Upper lobe of left lung (tissue), 4 donors: ENCODE measurements at regions not wholly inside any gene's neighbourhood (a gene's known extent, or its start where the extent isn't known, plus 50 kb on each side); places are given as distances from the start of the nearest gene placed in this dataset.

Source experiments
- POLR2A ChIP-seq, 4 donors: fragments of 450-650 bp; IDR thresholded peaks; one replicate each; pipeline ENCODE4 v1.5.1; 2016 to 2017; ENCODE audit warnings: antibody characterized with exemption in 4 of 4, mild to moderate bottlenecking in 2 of 4
- TF ChIP-seq, protein P1 (sequence below), 6 experiments: fragments of 450-650 bp in 4 of 6; fragments of 200-600 bp in 2 of 6; sonication (generic) in 2 of 6; IDR thresholded peaks; one replicate each; pipeline ENCODE4 v1.5.1; 2016 to 2019; ENCODE audit warnings: antibody characterized with exemption in 6 of 6

DNA sequence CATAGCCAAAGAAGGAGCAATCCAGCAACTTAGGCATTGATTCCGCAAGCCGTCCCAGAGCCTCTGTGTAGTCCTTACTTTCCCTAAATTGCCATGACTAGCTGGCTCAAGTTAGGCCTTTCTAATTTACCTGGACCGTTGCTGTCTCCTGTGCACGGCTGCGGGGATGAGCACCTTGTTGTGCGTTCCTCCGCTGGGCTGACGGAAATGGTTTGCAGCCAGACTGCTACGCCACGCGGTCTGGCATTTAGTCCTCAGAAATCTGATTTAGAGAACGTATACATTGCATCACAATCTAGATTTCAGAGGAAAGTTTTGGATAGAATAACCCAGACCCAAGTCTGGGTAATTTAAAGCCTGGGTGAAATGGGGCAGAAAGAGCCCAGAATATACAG is 133.2 kb upstream of the ARHGAP5 start:
- TF ChIP-seq POLR2A (IDR thresholded peaks at IDR 0.05), result no peak
- TF ChIP-seq, protein P1, sequence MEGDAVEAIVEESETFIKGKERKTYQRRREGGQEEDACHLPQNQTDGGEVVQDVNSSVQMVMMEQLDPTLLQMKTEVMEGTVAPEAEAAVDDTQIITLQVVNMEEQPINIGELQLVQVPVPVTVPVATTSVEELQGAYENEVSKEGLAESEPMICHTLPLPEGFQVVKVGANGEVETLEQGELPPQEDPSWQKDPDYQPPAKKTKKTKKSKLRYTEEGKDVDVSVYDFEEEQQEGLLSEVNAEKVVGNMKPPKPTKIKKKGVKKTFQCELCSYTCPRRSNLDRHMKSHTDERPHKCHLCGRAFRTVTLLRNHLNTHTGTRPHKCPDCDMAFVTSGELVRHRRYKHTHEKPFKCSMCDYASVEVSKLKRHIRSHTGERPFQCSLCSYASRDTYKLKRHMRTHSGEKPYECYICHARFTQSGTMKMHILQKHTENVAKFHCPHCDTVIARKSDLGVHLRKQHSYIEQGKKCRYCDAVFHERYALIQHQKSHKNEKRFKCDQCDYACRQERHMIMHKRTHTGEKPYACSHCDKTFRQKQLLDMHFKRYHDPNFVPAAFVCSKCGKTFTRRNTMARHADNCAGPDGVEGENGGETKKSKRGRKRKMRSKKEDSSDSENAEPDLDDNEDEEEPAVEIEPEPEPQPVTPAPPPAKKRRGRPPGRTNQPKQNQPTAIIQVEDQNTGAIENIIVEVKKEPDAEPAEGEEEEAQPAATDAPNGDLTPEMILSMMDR (IDR thresholded peaks at IDR 0.05), result no peak
